GM21723 (cell line): ENCODE measurements at regions not wholly inside any gene's neighbourhood (a gene's known extent, or its start where the extent isn't known, plus 50 kb on each side); places are given as distances from the start of the nearest gene placed in this dataset.

Experiments
- ATAC-seq: cut with Tn5 transposase; IDR thresholded peaks from one replicate; pipeline ENCODE4 v1.9.1; 2021; ENCODE audit warnings: mild to moderate bottlenecking, moderate library complexity; ENCODE audit not compliant: unreplicated experiment

GRCh38 chr9:95822583-95823431 is 52.7 kb upstream of the ERCC6L2 start:
- ATAC-seq, result peak; percentile 92

- no peak for ATAC-seq
Measured at GRCh38 chr9:95822015-95822414, 53.5 kb upstream of the ERCC6L2 start.

- no peak for ATAC-seq
Measured at GRCh38 chr9:95820074-95820473, 55.4 kb upstream of the ERCC6L2 start.

GRCh38 chr9:95819636-95820035 is 55.9 kb upstream of the ERCC6L2 start:
- ATAC-seq, result no peak

GRCh38 chr9:95817205-95817604 is 58.3 kb upstream of the ERCC6L2 start:
- ATAC-seq, result no peak

- no peak for ATAC-seq
Measured at GRCh38 chr9:95816716-95817115, 58.8 kb upstream of the ERCC6L2 start.

- ATAC-seq, result no peak
Measured at GRCh38 chr9:95815961-95816360, 59.5 kb upstream of the ERCC6L2 start.

- no peak for ATAC-seq
Measured at GRCh38 chr9:95815133-95815532, 60.4 kb upstream of the ERCC6L2 start.

- no peak for ATAC-seq
Measured at GRCh38 chr9:95813923-95814322, 61.6 kb upstream of the ERCC6L2 start.

- ATAC-seq, result no peak
Measured at GRCh38 chr9:95810814-95811213, 64.7 kb upstream of the ERCC6L2 start.

GRCh38 chr9:95810133-95810532 is 65.4 kb upstream of the ERCC6L2 start:
- no peak for ATAC-seq

- no peak for ATAC-seq
Measured at GRCh38 chr9:95809686-95810085, 65.8 kb upstream of the ERCC6L2 start.

- ATAC-seq, result peak; percentile 40
Measured at GRCh38 chr9:95808011-95808410, 67.5 kb upstream of the ERCC6L2 start.

- peak; percentile 57 for ATAC-seq
Measured at GRCh38 chr9:95807326-95807947, 68.1 kb upstream of the ERCC6L2 start.

GRCh38 chr9:95803197-95803596 is 72.3 kb upstream of the ERCC6L2 start:
- no peak for ATAC-seq

- ATAC-seq, result no peak
Measured at GRCh38 chr9:95801797-95802196, 73.7 kb upstream of the ERCC6L2 start.

- no peak for ATAC-seq
Measured at GRCh38 chr9:95796029-95796428, 79.5 kb upstream of the ERCC6L2 start.

GRCh38 chr9:95793924-95794828 is 81.3 kb upstream of the ERCC6L2 start:
- ATAC-seq, result no peak

GRCh38 chr9:95791695-95792094 is 83.8 kb upstream of the ERCC6L2 start:
- ATAC-seq, result no peak

- no peak for ATAC-seq
Measured at GRCh38 chr9:95791286-95791685, 84.2 kb upstream of the ERCC6L2 start.

- ATAC-seq, result no peak
Measured at GRCh38 chr9:95788521-95788991, 86.9 kb upstream of the ERCC6L2 start.
